HEK293T (cell line): ENCODE measurements at regions not wholly inside any gene's neighbourhood (a gene's known extent, or its start where the extent isn't known, plus 50 kb on each side); places are given as distances from the start of the nearest gene placed in this dataset.

Experiments used
- CTCF ChIA-PET: fragments of 350-600 bp; formaldehyde crosslinking; extraction: SDS; loops from one replicate; lab custom pipeline; 2021; ENCODE audit warnings: antibody characterized with exemption, inconsistent platforms; lab: Yijun Ruan, JAX
- POLR2A ChIA-PET: fragments of 350-600 bp; formaldehyde crosslinking; extraction: SDS; loops from one replicate; lab custom pipeline; 2020; ENCODE audit warnings: antibody characterized with exemption, inconsistent platforms; lab: Yijun Ruan, JAX
- DNase-seq: peaks from one replicate; pipeline ENCODE4 v3.0.0; 2012; ENCODE audit warnings: mixed read lengths; ENCODE audit errors: extremely low spot score
- ARNT ChIP-seq: fragments of 450-650 bp; IDR thresholded peaks from 2 replicates; pipeline ENCODE4 v1.6.1; 2017; ENCODE audit warnings: mild to moderate bottlenecking
- BHLHE40 ChIP-seq: fragments of 450-650 bp; IDR thresholded peaks from 2 replicates; pipeline ENCODE4 v1.6.1; 2016; ENCODE audit warnings: mild to moderate bottlenecking, moderate library complexity, borderline replicate concordance
- CTBP1 ChIP-seq: fragments of 450-650 bp; IDR thresholded peaks from 2 replicates; pipeline ENCODE4 v1.6.1; 2016; ENCODE audit warnings: borderline replicate concordance
- ELF4 ChIP-seq: fragments of 450-650 bp; IDR thresholded peaks from 2 replicates; pipeline ENCODE4 v1.6.1; 2017; ENCODE audit warnings: antibody characterized with exemption
- FOXA1 ChIP-seq: fragments of 450-650 bp; IDR thresholded peaks from 2 replicates; pipeline ENCODE4 v1.6.1; 2016; ENCODE audit warnings: mild to moderate bottlenecking
- FOXK2 ChIP-seq: fragments of 450-650 bp; IDR thresholded peaks from 2 replicates; pipeline ENCODE4 v1.6.1; 2016; ENCODE audit warnings: mild to moderate bottlenecking
- FOXM1 ChIP-seq: fragments of 450-650 bp; IDR thresholded peaks from 2 replicates; pipeline ENCODE4 v1.6.1; 2017; ENCODE audit warnings: mild to moderate bottlenecking, borderline replicate concordance
- HDGF ChIP-seq: fragments of 450-650 bp; IDR thresholded peaks from 2 replicates; pipeline ENCODE4 v1.6.1; 2017; ENCODE audit warnings: antibody characterized with exemption, borderline replicate concordance
- L3MBTL2 ChIP-seq: fragments of 450-650 bp; conservative IDR thresholded peaks from 2 replicates; pipeline ENCODE4 v1.6.1; 2016; ENCODE audit warnings: mild to moderate bottlenecking
- LEF1 ChIP-seq: fragments of 450-650 bp; IDR thresholded peaks from 2 replicates; pipeline ENCODE4 v1.6.1; 2017; ENCODE audit warnings: mild to moderate bottlenecking, borderline replicate concordance
- NFRKB ChIP-seq: fragments of 450-650 bp; IDR thresholded peaks from 2 replicates; pipeline ENCODE4 v1.6.1; 2016; ENCODE audit warnings: mild to moderate bottlenecking, moderate library complexity
- PKNOX1 ChIP-seq: fragments of 450-650 bp; IDR thresholded peaks from 2 replicates; pipeline ENCODE4 v1.6.1; 2016
- SP1 ChIP-seq: fragments of 450-650 bp; IDR thresholded peaks from 2 replicates; pipeline ENCODE4 v1.6.1; 2017
- SUZ12 ChIP-seq: fragments of 450-650 bp; IDR thresholded peaks from 2 replicates; pipeline ENCODE4 v1.6.1; 2016; ENCODE audit warnings: mild to moderate bottlenecking
- TARDBP ChIP-seq: fragments of 450-650 bp; IDR thresholded peaks from 2 replicates; pipeline ENCODE4 v1.6.1; 2016
- ZNF384 ChIP-seq: fragments of 450-650 bp; IDR thresholded peaks from 2 replicates; pipeline ENCODE4 v1.6.1; 2016

DNA sequence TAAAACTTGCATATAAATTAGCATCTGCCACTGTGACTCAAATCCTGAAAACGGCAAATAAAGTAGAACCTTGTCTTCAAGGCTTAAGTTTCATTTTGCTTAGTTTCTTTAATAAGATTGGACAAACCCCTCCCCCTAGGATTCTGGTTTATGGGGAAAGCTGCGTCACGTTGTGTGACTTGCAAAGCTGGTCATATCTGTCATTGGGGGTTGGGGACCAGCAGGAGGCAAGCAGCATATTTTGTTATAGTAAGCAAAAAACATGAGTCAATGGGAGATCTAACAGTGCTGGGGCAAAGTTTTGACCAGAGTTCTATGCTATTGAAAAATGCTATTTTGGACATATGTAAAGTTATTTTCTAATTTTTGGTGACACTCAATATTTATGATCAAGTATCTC is 407.3 kb downstream of the PCDH18 start:
- POLR2A ChIA-PET = no interaction called here
- CTCF ChIA-PET = interaction anchor here (0.6 to 2.1 kb wide), 3 partner anchors 55 to 966 kb away, joined by 3 to 8 read pairs (median 3); no protein-coding TSS in a partner anchor
- DNase-seq = peak; percentile 18

DNA sequence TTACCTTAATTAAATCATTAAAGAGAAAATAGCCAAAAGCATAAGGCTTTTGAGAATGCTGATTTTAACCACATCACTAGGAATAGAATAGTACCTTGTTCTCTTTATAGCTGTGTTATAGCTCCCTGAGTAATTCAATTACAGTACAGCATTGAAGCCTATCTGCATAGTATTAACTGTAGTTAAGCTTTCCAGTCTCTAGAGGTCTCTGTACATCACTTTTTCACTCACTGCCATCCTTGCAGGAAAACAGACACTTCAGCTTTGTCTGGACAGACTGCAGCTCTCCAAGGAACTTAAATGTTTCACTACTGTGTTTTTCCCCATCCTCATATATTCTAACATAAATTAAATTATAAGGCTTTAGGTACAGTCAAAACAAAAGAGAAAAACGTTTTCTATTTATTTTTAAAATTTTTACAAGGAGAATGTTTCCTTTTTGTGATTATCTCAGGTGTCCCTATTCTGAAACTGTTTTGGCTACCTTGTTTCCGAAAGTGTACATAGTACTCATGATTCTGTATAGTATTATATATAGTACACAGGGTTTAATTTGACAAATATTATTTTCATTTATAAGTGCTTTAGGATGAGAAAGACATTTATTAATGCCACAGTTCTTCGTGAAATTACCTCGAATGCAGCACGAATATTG is 407.9 kb downstream of the PCDH18 start:
- ChIA-PET CTCF (interaction anchor here (0.6 to 2.1 kb wide), 7 partner anchors 10 to 966 kb away, joined by 3 to 8 read pairs (median 3); no protein-coding TSS in a partner anchor), POLR2A (interaction anchor here (0.7 kb wide), 1 partner anchor 408 kb away, joined by 3 read pairs; the partner anchor contains the start of gene PCDH18)
- TF ChIP-seq NFRKB (no peak), BHLHE40 (no peak), LEF1 (no peak), PKNOX1 (no peak), SP1 (no peak), HDGF (no peak), CTBP1 (no peak), ZNF384 (no peak)
- peak; percentile 49 for DNase-seq

More for the DNA sequence above, 407.3 kb downstream of the PCDH18 start:
- TF ChIP-seq FOXA1 = no peak
- TF ChIP-seq L3MBTL2 = no peak
- TF ChIP-seq HDGF = no peak
- TF ChIP-seq TARDBP = no peak
- TF ChIP-seq CTBP1 = no peak
- TF ChIP-seq SP1 = no peak
- TF ChIP-seq ELF4 = no peak
- no peak for TF ChIP-seq BHLHE40
- TF ChIP-seq FOXM1 = no peak
- no peak for TF ChIP-seq LEF1
- TF ChIP-seq ARNT = no peak
- TF ChIP-seq PKNOX1 = no peak
- no peak for TF ChIP-seq FOXK2
- no peak for TF ChIP-seq ZNF384
- no peak for TF ChIP-seq SUZ12
- TF ChIP-seq NFRKB = no peak

DNA sequence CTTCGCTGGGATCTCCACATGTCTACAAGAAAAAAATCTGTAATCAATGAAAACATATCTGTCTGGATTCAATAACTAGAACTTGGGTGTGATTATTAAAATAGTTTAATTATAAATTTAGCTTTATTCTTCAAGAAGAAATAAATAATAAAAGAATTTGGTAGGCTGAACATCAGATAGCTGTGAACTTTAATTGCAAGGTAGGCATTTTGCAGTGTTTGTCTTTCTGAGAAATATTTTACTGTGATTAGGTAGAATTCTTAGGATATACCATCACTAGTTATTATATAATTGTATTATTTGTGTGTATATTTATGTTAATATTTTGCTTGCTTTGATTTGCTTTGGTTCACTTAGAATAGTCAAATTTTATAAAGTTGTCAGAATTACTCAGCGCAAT is 409.4 kb downstream of the PCDH18 start:
- no peak for TF ChIP-seq PKNOX1
- no peak for TF ChIP-seq SUZ12
- TF ChIP-seq NFRKB = no peak
- TF ChIP-seq HDGF = no peak
- TF ChIP-seq ZNF384 = no peak
- no peak for TF ChIP-seq ARNT
- TF ChIP-seq FOXM1 = no peak
- POLR2A ChIA-PET = no interaction called here

GRCh38 chr4:137116144-137116543 is 416.1 kb downstream of the PCDH18 start:
- no peak for DNase-seq
- POLR2A ChIA-PET = no interaction called here
- CTCF ChIA-PET = no interaction called here
- TF ChIP-seq TARDBP = no peak
- no peak for TF ChIP-seq BHLHE40
- no peak for TF ChIP-seq SP1
- TF ChIP-seq FOXA1 = no peak
- no peak for TF ChIP-seq ARNT

More for the DNA sequence above, 409.4 kb downstream of the PCDH18 start:
- DNase-seq = no peak
- CTCF ChIA-PET = no interaction called here

- CTCF ChIA-PET = no interaction called here
- TF ChIP-seq BHLHE40 = no peak
- no peak for TF ChIP-seq ZNF384
- no peak for TF ChIP-seq CTBP1
- TF ChIP-seq SUZ12 = no peak
- no peak for TF ChIP-seq ARNT
- TF ChIP-seq SP1 = no peak
- TF ChIP-seq FOXM1 = no peak
- DNase-seq = no peak
- POLR2A ChIA-PET = no interaction called here
Observed at GRCh38 chr4:137106733-137107132, 425.6 kb downstream of the PCDH18 start.

DNA sequence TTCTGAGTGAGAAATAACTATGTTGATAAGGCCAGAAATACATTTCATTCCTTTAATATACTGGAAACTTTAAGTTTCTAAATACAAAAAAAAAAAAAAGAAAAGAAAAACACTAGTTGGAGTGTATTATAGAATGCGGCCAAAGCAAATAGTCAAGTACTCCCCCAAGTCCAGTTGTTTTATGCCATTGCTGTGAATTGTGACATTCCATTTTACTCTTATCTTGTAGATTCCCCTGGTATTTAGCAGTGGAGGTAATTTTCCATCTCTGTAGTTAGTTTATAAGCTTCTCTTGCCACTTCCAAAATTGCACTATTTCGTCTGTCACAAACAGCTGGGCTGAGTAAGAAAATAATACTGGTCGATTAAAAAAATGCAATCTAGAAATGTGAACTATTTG is 426.0 kb downstream of the PCDH18 start:
- ChIA-PET POLR2A (no interaction called here), CTCF (no interaction called here)
- DNase-seq = no peak
- TF ChIP-seq HDGF (no peak), TARDBP (no peak), PKNOX1 (no peak), L3MBTL2 (no peak), FOXM1 (no peak), FOXA1 (no peak), FOXK2 (no peak), BHLHE40 (no peak), ELF4 (no peak), SP1 (no peak), ARNT (no peak), ZNF384 (no peak), SUZ12 (no peak), NFRKB (no peak), CTBP1 (no peak), LEF1 (no peak)
